AG04449 (cell line): ENCODE measurements at regions not wholly inside any gene's neighbourhood (a gene's known extent, or its start where the extent isn't known, plus 50 kb on each side); places are given as distances from the start of the nearest gene placed in this dataset.

Experiments used
- CTCF ChIA-PET: fragments of 350-600 bp; formaldehyde crosslinking; extraction: SDS; loops from one replicate; lab custom pipeline; 2021; ENCODE audit warnings: antibody characterized with exemption; lab: Yijun Ruan, JAX
- POLR2A ChIA-PET: fragments of 400-600, 350-600 bp; formaldehyde crosslinking; extraction: SDS; loops from one replicate; lab custom pipeline; 2020; ENCODE audit warnings: antibody characterized with exemption, inconsistent platforms; lab: Yijun Ruan, JAX
- DNase-seq: peaks from one replicate; pipeline ENCODE4 v3.0.0-alpha.2; 2010; ENCODE audit warnings: low read depth, low spot score
- H3K4me3 ChIP-seq: 2 replicates; pipeline ENCODE4 v1.5.1; 2011; ENCODE audit warnings: low read depth, mild to moderate bottlenecking, control low read depth, low read length
- TF ChIP-seq, protein P1 (sequence below): IDR thresholded peaks from one replicate; pipeline ENCODE4 v1.5.1; 2011; ENCODE audit warnings: mild to moderate bottlenecking, moderate library complexity, low read length, control low read depth, inconsistent platforms; ENCODE audit not compliant: insufficient read depth; ENCODE audit errors: missing control alignments

DNA sequence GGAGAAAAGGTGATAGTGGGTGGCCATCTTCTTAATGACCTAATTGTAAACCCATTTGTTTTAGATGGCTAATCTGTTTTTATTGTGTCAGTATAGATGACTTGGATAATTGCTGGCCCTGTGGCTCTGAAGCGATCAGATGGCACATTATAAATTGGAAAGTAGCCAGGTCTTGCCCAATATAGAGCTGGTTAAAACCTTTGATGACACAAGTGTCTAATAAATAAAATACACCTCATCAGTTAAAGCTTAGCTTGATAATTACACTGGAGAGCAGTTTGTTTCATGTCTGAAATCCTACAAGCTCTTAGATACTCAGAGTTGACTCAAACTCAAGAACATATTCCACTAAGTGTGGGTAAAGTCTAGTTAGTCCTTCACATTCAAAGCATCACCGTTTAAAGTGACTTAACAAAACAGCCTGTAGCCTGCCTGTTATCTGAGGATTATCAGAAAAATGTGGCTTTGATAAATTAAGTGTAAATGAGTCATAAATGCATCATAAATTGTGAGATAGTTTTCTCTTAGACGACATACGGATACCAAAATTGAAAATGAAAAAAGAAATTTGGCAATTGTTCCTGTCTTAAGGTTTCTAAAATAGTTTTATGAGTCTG, 280.9 kb downstream of the LRIG3 start:
- POLR2A ChIA-PET, result interaction anchor here (0.6 kb wide), 1 partner anchor 18 kb away, joined by 4 read pairs; no protein-coding TSS in a partner anchor
- TF ChIP-seq, protein P1, sequence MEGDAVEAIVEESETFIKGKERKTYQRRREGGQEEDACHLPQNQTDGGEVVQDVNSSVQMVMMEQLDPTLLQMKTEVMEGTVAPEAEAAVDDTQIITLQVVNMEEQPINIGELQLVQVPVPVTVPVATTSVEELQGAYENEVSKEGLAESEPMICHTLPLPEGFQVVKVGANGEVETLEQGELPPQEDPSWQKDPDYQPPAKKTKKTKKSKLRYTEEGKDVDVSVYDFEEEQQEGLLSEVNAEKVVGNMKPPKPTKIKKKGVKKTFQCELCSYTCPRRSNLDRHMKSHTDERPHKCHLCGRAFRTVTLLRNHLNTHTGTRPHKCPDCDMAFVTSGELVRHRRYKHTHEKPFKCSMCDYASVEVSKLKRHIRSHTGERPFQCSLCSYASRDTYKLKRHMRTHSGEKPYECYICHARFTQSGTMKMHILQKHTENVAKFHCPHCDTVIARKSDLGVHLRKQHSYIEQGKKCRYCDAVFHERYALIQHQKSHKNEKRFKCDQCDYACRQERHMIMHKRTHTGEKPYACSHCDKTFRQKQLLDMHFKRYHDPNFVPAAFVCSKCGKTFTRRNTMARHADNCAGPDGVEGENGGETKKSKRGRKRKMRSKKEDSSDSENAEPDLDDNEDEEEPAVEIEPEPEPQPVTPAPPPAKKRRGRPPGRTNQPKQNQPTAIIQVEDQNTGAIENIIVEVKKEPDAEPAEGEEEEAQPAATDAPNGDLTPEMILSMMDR, result no peak
- no peak overlapping the region for H3K4me3 ChIP-seq
- CTCF ChIA-PET, result no interaction called here
- no peak for DNase-seq

DNA sequence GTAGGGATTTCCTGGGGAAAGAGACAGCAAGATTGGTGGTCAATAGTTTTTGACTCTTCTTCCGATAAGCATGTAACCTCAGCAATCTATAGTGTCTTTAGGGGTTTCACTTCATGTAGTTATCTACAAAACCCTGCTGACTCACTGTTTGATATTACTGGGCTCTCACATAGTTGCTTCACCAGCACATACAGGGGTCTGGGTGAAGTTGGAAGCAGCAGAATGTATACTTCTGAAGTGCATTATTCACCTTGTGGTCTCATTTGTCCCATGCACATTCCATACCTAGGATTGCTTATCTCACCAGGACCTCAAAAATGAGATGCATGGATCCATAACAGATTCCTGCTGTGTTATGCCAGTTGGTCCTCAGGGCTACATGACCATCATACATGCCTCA, 280.0 kb downstream of the LRIG3 start:
- TF ChIP-seq, protein P1, result no peak
- POLR2A ChIA-PET, result no interaction called here
- CTCF ChIA-PET, result no interaction called here
- DNase-seq, result no peak
- no peak overlapping the region for H3K4me3 ChIP-seq

DNA sequence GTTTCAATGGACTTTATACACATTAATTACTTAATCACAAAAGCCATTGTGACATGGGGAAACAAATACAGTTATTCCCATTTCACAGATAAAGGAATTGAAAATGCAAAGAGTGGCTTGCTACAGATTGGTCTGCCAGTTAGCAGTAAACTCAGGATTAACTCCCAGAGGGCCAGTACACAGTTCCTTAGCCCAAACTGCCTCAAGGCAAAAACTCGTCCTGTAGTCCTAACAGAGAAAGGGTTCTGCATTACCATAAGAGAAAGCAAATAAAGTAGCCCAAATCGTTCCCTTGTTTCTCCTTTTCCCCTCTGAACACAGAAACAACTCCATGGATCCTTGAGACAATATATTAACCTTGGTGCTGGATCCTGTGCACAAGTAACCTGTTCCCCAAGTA, 274.4 kb downstream of the LRIG3 start:
- H3K4me3 ChIP-seq, result no peak overlapping the region
- no peak for DNase-seq
- ChIA-PET CTCF (no interaction called here), POLR2A (no interaction called here)
- TF ChIP-seq, protein P1, result no peak

DNA sequence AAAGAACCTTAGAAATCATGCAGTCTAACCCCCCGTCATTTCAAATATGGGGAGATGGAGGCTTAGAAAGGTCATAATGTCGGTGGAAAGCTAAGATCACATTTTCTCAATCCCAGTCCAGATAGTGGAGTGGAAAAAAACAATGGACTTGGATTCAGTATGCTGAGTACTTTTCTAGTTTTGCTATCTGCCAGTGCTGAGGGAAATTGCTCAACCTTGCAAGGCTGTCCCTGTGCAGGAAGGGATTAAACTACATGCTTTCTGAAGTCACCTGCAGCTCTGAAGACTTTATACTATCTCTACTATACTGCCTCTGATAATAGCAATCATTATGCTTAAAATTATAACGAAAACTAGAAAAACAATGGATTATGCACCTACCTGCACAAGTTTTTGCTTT, 272.8 kb downstream of the LRIG3 start:
- TF ChIP-seq, protein P1, result no peak

DNA sequence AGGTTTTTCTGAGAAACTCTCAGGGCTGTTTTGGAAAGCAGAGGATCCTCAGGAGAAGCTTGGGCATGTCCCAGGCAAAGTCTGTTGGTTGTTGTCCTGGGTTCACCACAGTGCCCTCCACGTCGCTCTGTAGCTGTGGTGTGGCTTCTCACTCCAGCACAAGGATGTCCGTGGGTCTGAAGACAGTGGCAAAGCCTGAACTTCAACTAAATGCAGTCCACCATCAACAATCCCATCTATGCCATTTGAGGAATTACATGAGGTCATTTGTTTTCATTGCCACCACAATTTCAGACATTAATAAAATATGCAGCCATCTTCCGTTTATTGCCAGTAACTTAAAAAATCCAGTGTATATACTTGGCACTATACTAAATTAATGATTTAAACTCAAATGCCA, 272.1 kb downstream of the LRIG3 start:
- TF ChIP-seq, protein P1, result no peak
- ChIA-PET CTCF (no interaction called here), POLR2A (no interaction called here)
- no peak overlapping the region for H3K4me3 ChIP-seq
- DNase-seq, result no peak

More for the DNA sequence above, 272.8 kb downstream of the LRIG3 start:
- CTCF ChIA-PET, result interaction anchor here (1.2 to 1.3 kb wide), 2 partner anchors 8 to 10 kb away, joined by 3 to 4 read pairs; no protein-coding TSS in a partner anchor
- POLR2A ChIA-PET, result interaction anchor here (0.5 kb wide), 1 partner anchor 270 kb away, joined by 3 read pairs; no protein-coding TSS in a partner anchor
- no peak for DNase-seq
- no peak overlapping the region for H3K4me3 ChIP-seq

DNA sequence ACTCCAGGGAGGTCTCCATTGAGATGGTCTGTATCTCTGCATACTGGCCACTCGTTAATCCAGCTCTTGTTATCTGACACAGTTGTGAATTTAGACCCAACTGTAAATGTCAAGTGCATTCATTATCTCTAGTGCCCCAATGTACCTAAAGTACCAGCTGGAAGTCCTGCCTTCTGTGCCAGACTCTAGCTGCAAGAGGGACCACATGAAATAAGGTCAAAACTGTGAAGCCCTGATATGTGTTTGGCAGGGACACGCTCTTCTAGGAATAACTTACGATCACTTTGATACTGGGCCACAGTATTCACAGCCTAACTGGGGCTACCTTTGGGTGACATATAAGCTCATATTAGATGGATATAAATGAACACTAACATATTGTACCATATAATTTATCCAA, 268.5 kb downstream of the LRIG3 start:
- TF ChIP-seq, protein P1, result no peak
- POLR2A ChIA-PET, result no interaction called here

More for the DNA sequence above, 268.5 kb downstream of the LRIG3 start:
- CTCF ChIA-PET, result no interaction called here
- DNase-seq, result no peak
- H3K4me3 ChIP-seq, result no peak overlapping the region
